Ishikawa (cell line): ENCODE measurements at regions not wholly inside any gene's neighbourhood (a gene's known extent, or its start where the extent isn't known, plus 50 kb on each side); places are given as distances from the start of the nearest gene placed in this dataset.

ENCODE experiments used
- CEBPB ChIP-seq: IDR thresholded peaks from 2 replicates; pipeline ENCODE4 v1.6.1; 2012
- CREB1 ChIP-seq: IDR thresholded peaks from 2 replicates; pipeline ENCODE4 v1.6.1; 2012; ENCODE audit warnings: low read depth
- EGR1 ChIP-seq: IDR thresholded peaks from 2 replicates; pipeline ENCODE4 v1.6.1; 2012
- EP300 ChIP-seq: IDR thresholded peaks from 2 replicates; pipeline ENCODE4 v1.6.1; 2012; ENCODE audit warnings: borderline replicate concordance
- FOXM1 ChIP-seq: IDR thresholded peaks from 2 replicates; pipeline ENCODE4 v1.6.1; 2012; ENCODE audit warnings: low read depth, borderline replicate concordance
- MAX ChIP-seq: IDR thresholded peaks from 2 replicates; pipeline ENCODE4 v1.6.1; 2012
- NFIC ChIP-seq: IDR thresholded peaks from 2 replicates; pipeline ENCODE4 v1.6.1; 2012
- RAD21 ChIP-seq: IDR thresholded peaks from 2 replicates; pipeline ENCODE4 v1.6.1; 2012; ENCODE audit warnings: low read depth
- REST ChIP-seq: IDR thresholded peaks from 2 replicates; pipeline ENCODE4 v1.6.1; 2012; ENCODE audit warnings: low read depth, mild to moderate bottlenecking
- TAF1 ChIP-seq: IDR thresholded peaks from 2 replicates; pipeline ENCODE4 v1.6.1; 2012; ENCODE audit warnings: low read depth, mild to moderate bottlenecking
- TCF12 ChIP-seq: IDR thresholded peaks from 2 replicates; pipeline ENCODE4 v1.6.1; 2012; ENCODE audit warnings: low read depth
- TEAD4 ChIP-seq: IDR thresholded peaks from 2 replicates; pipeline ENCODE4 v1.6.1; 2012
- USF1 ChIP-seq: IDR thresholded peaks from 2 replicates; pipeline ENCODE4 v1.6.1; 2012
- YY1 ChIP-seq: IDR thresholded peaks from 2 replicates; pipeline ENCODE4 v1.6.1; 2012; ENCODE audit warnings: low read depth
- ZBTB7A ChIP-seq: IDR thresholded peaks from 2 replicates; pipeline ENCODE4 v1.6.1; 2012; ENCODE audit warnings: low read depth

- TF ChIP-seq TEAD4: no peak
- no peak for TF ChIP-seq MAX
- no peak for TF ChIP-seq YY1
- TF ChIP-seq EGR1: no peak
- no peak for TF ChIP-seq REST
- no peak for TF ChIP-seq NFIC
- no peak for TF ChIP-seq FOXM1
- no peak for TF ChIP-seq EP300
- TF ChIP-seq TCF12: no peak
- TF ChIP-seq ZBTB7A: no peak
- no peak for TF ChIP-seq CEBPB
- no peak for TF ChIP-seq CREB1
- TF ChIP-seq USF1: no peak
- no peak for TF ChIP-seq RAD21
- TF ChIP-seq TAF1: no peak
These were observed 120.1 kb upstream of the PHACTR3 start for GRCh38 chr20:59484228-59484627.

GRCh38 chr20:59485576-59486454 is 118.5 kb upstream of the PHACTR3 start:
- TF ChIP-seq CEBPB: no peak
- TF ChIP-seq TEAD4: no peak
- TF ChIP-seq REST: no peak
- no peak for TF ChIP-seq EGR1
- no peak for TF ChIP-seq USF1
- no peak for TF ChIP-seq TAF1
- TF ChIP-seq ZBTB7A: no peak
- no peak for TF ChIP-seq MAX
- no peak for TF ChIP-seq TCF12
- no peak for TF ChIP-seq EP300
- TF ChIP-seq FOXM1: no peak

GRCh38 chr20:59491884-59492283 is 112.5 kb upstream of the PHACTR3 start:
- TF ChIP-seq MAX (no peak), TAF1 (no peak), RAD21 (no peak), CREB1 (no peak), REST (no peak), FOXM1 (no peak), TCF12 (no peak), EP300 (no peak), EGR1 (no peak), YY1 (no peak), USF1 (no peak), NFIC (no peak), ZBTB7A (no peak), TEAD4 (no peak), CEBPB (no peak)
